Tibial artery (tissue), 4 donors: ENCODE measurements at regions not wholly inside any gene's neighbourhood (a gene's known extent, or its start where the extent isn't known, plus 50 kb on each side); places are given as distances from the start of the nearest gene placed in this dataset.

Source experiments
- DNase-seq, 2 donors: peaks; one replicate each; pipeline ENCODE4 v3.0.0-alpha.2; 2019
- H3K27ac ChIP-seq, 2 donors: fragments of 200-600 bp; sonication (generic) in 1 of 2; 1 replicate in 1 of 2; 2 replicates in 1 of 2; pipeline ENCODE4 v1.5.1; 2018 to 2019; ENCODE audit warnings: mild to moderate bottlenecking in 1 of 2
- H3K27me3 ChIP-seq, 2 donors: fragments of 200-600 bp; sonication (generic) in 1 of 2; one replicate each; pipeline versions ENCODE4 v1.5.1 to v1.6.0; 2016 to 2019
- H3K36me3 ChIP-seq, 3 donors: fragments of 200-600 bp; sonication (generic) in 2 of 3; one replicate each; pipeline ENCODE4 v1.5.1; 2016 to 2019; ENCODE audit warnings: mild to moderate bottlenecking in 2 of 3
- H3K4me1 ChIP-seq, 4 donors: fragments of 200-600 bp; sonication (generic) in 2 of 4; 1 replicate in 3 of 4; 2 replicates in 1 of 4; pipeline ENCODE4 v1.5.1; 2016 to 2019
- H3K4me3 ChIP-seq, 2 donors: fragments of 200-600 bp; sonication (generic) in 1 of 2; 1 replicate in 1 of 2; 2 replicates in 1 of 2; pipeline ENCODE4 v1.5.1; 2018 to 2019; ENCODE audit warnings: mild to moderate bottlenecking in 2 of 2
- H3K9me3 ChIP-seq, 3 donors: fragments of 200-600 bp; sonication (generic) in 1 of 3; one replicate each; pipeline ENCODE4 v1.5.1; 2016 to 2019
- intact Hi-C: fragments of 100-400 bp; cut with DNase I; formaldehyde crosslinking; loops from one replicate; pipeline ENCODE4 v1.15.0; 2023; ENCODE audit warnings: low total_unique reads
- TF ChIP-seq, protein P1 (sequence below), 2 experiments: fragments of 200-600 bp in 1 of 2; fragments of 450-650 bp in 1 of 2; IDR thresholded peaks; one replicate each; pipeline ENCODE4 v1.5.1; 2017 to 2019; ENCODE audit warnings: antibody characterized with exemption in 2 of 2, mild to moderate bottlenecking in 1 of 2, moderate library complexity in 1 of 2

DNA sequence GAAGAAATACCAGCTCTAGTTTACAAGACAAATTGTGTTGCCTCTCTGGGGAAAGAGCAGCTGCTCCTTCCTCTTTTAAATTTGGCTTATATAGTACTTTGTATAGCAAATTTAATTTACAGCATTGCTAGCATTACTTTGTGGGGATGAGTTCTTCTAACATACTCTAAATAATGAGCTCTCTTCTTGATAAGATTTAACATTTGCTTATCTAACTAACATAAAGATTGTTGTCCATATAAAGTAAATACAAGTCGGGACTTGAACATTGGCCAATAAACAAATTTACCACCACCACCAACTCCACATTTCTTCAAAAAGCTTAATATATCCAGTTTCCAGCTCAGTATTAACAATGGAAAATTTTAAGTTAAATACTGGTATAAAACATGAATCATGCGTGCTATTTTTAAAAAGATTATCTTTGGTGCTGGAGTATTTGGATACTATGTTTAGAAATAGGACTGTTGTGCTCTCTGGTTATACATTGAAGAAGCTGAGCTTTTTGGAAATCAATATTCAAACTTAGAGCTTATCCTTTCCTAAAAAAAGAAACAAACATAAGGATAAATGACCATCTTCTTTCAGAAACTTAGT lies 1146.9 kb upstream of the GJE1 start:
- H3K4me1 ChIP-seq = peaks cover 0 to 53% (median 10%) of the 10 kb centered on the region in 4 donors
- TF ChIP-seq, protein P1, sequence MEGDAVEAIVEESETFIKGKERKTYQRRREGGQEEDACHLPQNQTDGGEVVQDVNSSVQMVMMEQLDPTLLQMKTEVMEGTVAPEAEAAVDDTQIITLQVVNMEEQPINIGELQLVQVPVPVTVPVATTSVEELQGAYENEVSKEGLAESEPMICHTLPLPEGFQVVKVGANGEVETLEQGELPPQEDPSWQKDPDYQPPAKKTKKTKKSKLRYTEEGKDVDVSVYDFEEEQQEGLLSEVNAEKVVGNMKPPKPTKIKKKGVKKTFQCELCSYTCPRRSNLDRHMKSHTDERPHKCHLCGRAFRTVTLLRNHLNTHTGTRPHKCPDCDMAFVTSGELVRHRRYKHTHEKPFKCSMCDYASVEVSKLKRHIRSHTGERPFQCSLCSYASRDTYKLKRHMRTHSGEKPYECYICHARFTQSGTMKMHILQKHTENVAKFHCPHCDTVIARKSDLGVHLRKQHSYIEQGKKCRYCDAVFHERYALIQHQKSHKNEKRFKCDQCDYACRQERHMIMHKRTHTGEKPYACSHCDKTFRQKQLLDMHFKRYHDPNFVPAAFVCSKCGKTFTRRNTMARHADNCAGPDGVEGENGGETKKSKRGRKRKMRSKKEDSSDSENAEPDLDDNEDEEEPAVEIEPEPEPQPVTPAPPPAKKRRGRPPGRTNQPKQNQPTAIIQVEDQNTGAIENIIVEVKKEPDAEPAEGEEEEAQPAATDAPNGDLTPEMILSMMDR (IDR thresholded peaks at IDR 0.05) = no peak
- no peak overlapping the region for H3K4me3 ChIP-seq
- DNase-seq = no peak
- peak overlapping the region; percentile 46 to 52 for H3K27ac ChIP-seq
- no peaks in the 10 kb centered on the region for H3K9me3 ChIP-seq
- intact Hi-C loops = no loop called here
- no peaks in the 10 kb centered on the region for H3K36me3 ChIP-seq
- H3K27me3 ChIP-seq = no peaks in the 10 kb centered on the region

DNA sequence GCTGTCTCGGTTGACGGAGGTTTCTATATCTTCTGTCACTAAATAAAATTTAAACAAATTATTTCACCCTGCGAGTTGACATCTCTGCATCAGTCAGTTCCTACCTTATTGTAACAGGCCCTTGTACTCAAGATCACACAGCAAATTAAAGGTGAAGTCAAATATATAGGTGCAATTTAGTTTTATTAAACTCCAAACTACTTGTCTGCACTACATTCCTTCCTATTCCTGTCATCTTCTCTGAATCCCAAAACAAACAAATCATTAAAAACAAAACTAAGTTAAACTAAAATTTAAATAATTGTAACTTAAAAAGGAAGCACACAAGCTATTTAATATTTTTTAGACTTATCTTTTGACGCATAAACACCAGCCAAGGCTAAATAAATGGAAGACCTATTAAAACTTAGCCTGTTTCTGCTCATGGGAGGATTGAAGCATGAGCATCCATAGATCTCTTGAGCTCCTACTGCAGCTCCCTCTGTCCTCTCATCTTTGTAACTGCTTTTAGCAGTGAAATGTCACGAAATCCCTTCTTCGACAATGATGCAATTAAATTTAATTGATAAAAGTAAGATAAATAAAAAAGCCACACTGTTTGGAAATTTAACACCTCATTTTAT lies 1152.3 kb upstream of the GJE1 start:
- H3K4me3 ChIP-seq = peak overlapping the region in 1 of 2 donors; percentile 31
- TF ChIP-seq, protein P1 (IDR thresholded peaks at IDR 0.05) = no peak
- intact Hi-C loops = no loop called here

DNA sequence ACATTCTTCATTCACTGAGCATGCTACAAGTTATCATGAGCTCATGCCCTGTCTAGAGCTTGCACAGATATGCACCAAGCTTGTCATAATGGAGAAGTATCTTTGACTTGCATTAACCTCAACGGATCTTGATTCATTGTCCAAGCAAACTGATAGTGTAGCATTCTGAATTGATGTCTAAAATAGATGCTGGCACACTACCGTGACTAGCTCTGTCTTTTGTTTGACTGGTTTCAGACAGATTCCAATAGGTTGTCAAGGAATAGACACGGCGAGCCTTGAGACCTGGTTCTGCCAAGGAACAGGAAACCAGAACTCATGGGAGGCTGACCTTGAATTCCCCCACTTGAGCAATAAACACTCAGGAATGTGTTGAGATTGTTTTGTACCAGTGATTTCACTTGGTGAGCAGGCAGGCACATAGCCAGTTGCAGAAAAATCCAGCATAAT lies 1153.1 kb upstream of the GJE1 start:
- H3K27ac ChIP-seq = peak overlapping the region; percentile 67 to 68
- no peaks in the 10 kb centered on the region for H3K36me3 ChIP-seq
- peak overlapping the region in 1 of 2 donors; percentile 31 for H3K4me3 ChIP-seq
- DNase-seq = peak; percentile 65 to 75
- H3K9me3 ChIP-seq = no peaks in the 10 kb centered on the region
- peaks cover 0 to 48% (median 13%) of the 10 kb centered on the region in 4 donors for H3K4me1 ChIP-seq
- intact Hi-C loops = no loop called here
- H3K27me3 ChIP-seq = no peaks in the 10 kb centered on the region
- TF ChIP-seq, protein P1 (IDR thresholded peaks at IDR 0.05) = no peak

More for the DNA sequence above, 1152.3 kb upstream of the GJE1 start:
- Histone ChIP-seq H3K4me1 (peaks cover 0 to 50% (median 13%) of the 10 kb centered on the region in 4 donors), H3K27ac (peak overlapping the region; percentile 67 to 68), H3K36me3 (no peaks in the 10 kb centered on the region), H3K9me3 (no peaks in the 10 kb centered on the region), H3K27me3 (no peaks in the 10 kb centered on the region)
- DNase-seq = no peak

DNA sequence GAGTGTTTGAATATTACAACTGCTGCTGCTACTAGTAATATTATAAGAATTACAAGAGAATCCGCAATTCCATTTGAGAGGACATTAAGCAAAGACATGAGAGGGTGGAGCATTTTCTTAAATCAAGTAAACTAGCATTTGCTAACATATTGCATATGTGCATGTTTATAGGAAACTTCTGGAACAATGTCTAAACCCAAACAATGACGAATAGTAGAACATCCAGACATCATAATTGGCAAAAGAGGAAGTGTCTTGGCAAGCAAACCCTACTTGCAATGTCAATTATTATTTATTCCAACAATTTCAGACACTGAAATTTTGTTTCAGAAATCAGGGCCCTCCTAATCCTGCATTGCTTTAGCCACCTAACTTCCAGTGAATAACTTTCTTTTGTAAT lies 1155.3 kb upstream of the GJE1 start:
- H3K9me3 ChIP-seq = peaks cover 0 to 4% (median 0%) of the 10 kb centered on the region in 3 donors
- no peaks in the 10 kb centered on the region for H3K36me3 ChIP-seq
- no peak overlapping the region for H3K27ac ChIP-seq
- no peaks in the 10 kb centered on the region for H3K27me3 ChIP-seq
- H3K4me1 ChIP-seq = peaks cover 0 to 48% (median 13%) of the 10 kb centered on the region in 4 donors
- no peak overlapping the region for H3K4me3 ChIP-seq
- no peak for DNase-seq
- TF ChIP-seq, protein P1 (IDR thresholded peaks at IDR 0.05) = no peak
- intact Hi-C loops = no loop called here

DNA sequence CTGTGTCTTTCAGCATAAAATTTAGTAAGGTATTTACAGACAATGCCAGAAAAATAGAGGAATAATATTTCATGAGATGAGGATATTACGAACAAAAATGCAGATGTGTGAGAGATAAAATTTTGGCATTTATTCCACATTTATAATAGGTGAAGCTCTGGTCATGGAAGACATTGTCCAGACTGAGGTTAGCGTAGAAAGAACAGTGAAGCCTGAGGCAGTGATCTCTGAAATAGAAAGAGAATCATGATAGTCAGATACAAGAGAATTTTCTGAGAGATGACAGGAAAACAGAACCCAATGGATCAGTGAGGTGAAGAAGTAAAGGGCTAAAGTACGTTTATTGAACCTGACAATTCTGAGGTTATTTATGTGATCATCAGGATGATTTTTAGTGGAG lies 1155.9 kb upstream of the GJE1 start:
- H3K27ac ChIP-seq = peak overlapping the region in 1 of 2 donors; percentile 17
- H3K36me3 ChIP-seq = no peaks in the 10 kb centered on the region
- no peaks in the 10 kb centered on the region for H3K27me3 ChIP-seq
- H3K4me3 ChIP-seq = no peak overlapping the region
- peaks cover 0 to 8% (median 0%) of the 10 kb centered on the region in 3 donors for H3K9me3 ChIP-seq
- intact Hi-C loops = no loop called here
- TF ChIP-seq, protein P1 (IDR thresholded peaks at IDR 0.05) = no peak
- H3K4me1 ChIP-seq = peaks cover 0 to 48% (median 13%) of the 10 kb centered on the region in 4 donors
- no peak for DNase-seq
